ENCODE measurements at regions not wholly inside any gene's neighbourhood (a gene's known extent, or its start where the extent isn't known, plus 50 kb on each side); places are given as distances from the start of the nearest gene placed in this dataset.

GRCh38 chr2:18290386-18290785, 270.1 kb downstream of the RDH14 start:
- TF ChIP-seq MAX (IDR thresholded peaks at IDR 0.05; ENCODE audit: low read depth, low read length) = no peak
- TF ChIP-seq JUND (IDR thresholded peaks at IDR 0.05; ENCODE audit: low read depth, low read length) = no peak
- no peak for TF ChIP-seq CTCF (IDR thresholded peaks at IDR 0.05 in 2 of 3, conservative IDR thresholded peaks at IDR 0.05 in 1 of 3; ENCODE audit: control insufficient read depth in 2 of 3, extremely low read depth in 1 of 3, insufficient read depth in 1 of 3, low read depth in 3 of 3, low read length in 3 of 3)
- no peak for TF ChIP-seq ZNF274 (IDR thresholded peaks at IDR 0.05; ENCODE audit: insufficient read depth, insufficient read length)
- no peak for TF ChIP-seq EP300 (IDR thresholded peaks at IDR 0.05; ENCODE audit: borderline replicate concordance in 1 of 2, control insufficient read depth in 1 of 2, low read depth in 2 of 2, low read length in 2 of 2)
- TF ChIP-seq YY1 (IDR thresholded peaks at IDR 0.05; ENCODE audit: low read depth, low read length) = no peak
- no peak for TF ChIP-seq SRF (IDR thresholded peaks at IDR 0.05; ENCODE audit: low read depth in 2 of 2, low read length in 2 of 2)
- TF ChIP-seq MTA2 (IDR thresholded peaks at IDR 0.05; ENCODE audit: low read depth) = no peak
